HG02798 (cell line): ENCODE measurements at regions not wholly inside any gene's neighbourhood (a gene's known extent, or its start where the extent isn't known, plus 50 kb on each side); places are given as distances from the start of the nearest gene placed in this dataset.

Source experiments
- ATAC-seq: cut with Tn5 transposase; IDR thresholded peaks from one replicate; pipeline ENCODE4 v1.9.1; 2021; ENCODE audit warnings: mild to moderate bottlenecking; ENCODE audit not compliant: unreplicated experiment, poor library complexity

GRCh38 chr12:91575630-91576029 is 393.0 kb upstream of the DCN start:
- ATAC-seq: no peak

- ATAC-seq: no peak
Observed at GRCh38 chr12:91574975-91575374, 392.4 kb upstream of the DCN start.

- ATAC-seq: no peak
Observed at GRCh38 chr12:91574391-91574790, 391.8 kb upstream of the DCN start.

GRCh38 chr12:91572869-91573268 is 390.3 kb upstream of the DCN start:
- no peak for ATAC-seq

- no peak for ATAC-seq
Observed at GRCh38 chr12:91567100-91567485, 384.5 kb upstream of the DCN start.

GRCh38 chr12:91566328-91567099 is 383.9 kb upstream of the DCN start:
- ATAC-seq: no peak

GRCh38 chr12:91565846-91566245 is 383.2 kb upstream of the DCN start:
- no peak for ATAC-seq

- no peak for ATAC-seq
Observed at GRCh38 chr12:91565246-91565645, 382.6 kb upstream of the DCN start.

- ATAC-seq: no peak
Observed at GRCh38 chr12:91563011-91563765, 380.6 kb upstream of the DCN start.

- ATAC-seq: no peak
Observed at GRCh38 chr12:91562476-91562875, 379.9 kb upstream of the DCN start.

GRCh38 chr12:91561958-91562325 is 379.3 kb upstream of the DCN start:
- no peak for ATAC-seq

GRCh38 chr12:91561301-91561957 is 378.8 kb upstream of the DCN start:
- no peak for ATAC-seq

- ATAC-seq: no peak
Observed at GRCh38 chr12:91556909-91557308, 374.3 kb upstream of the DCN start.

- ATAC-seq: no peak
Observed at GRCh38 chr12:91555436-91556415, 373.1 kb upstream of the DCN start.

GRCh38 chr12:91551927-91552326 is 369.3 kb upstream of the DCN start:
- no peak for ATAC-seq

GRCh38 chr12:91551242-91551641 is 368.6 kb upstream of the DCN start:
- no peak for ATAC-seq

- no peak for ATAC-seq
Observed at GRCh38 chr12:91542666-91543065, 360.0 kb upstream of the DCN start.

GRCh38 chr12:91542067-91542466 is 359.4 kb upstream of the DCN start:
- ATAC-seq: no peak

GRCh38 chr12:91538418-91538817 is 355.8 kb upstream of the DCN start:
- ATAC-seq: no peak

GRCh38 chr12:91533366-91533765 is 350.7 kb upstream of the DCN start:
- no peak for ATAC-seq
